Activated naive CD4-positive, alpha-beta T cell treated with anti-CD3 and anti-CD28 coated beads for 36 hours (primary cell): ENCODE measurements at regions not wholly inside any gene's neighbourhood (a gene's known extent, or its start where the extent isn't known, plus 50 kb on each side); places are given as distances from the start of the nearest gene placed in this dataset.

Experiments
- CTCF ChIA-PET: fragments of 350-600 bp; sonication (Branson Sonifier 250); formaldehyde crosslinking; loops from one replicate; lab custom pipeline; 2021; ENCODE audit warnings: antibody characterized with exemption; lab: Charles Lee
- DNase-seq: peaks from one replicate; pipeline ENCODE4 v3.0.0-alpha.2; 2020
- H3K27ac Mint-ChIP-seq: one replicate; pipeline ENCODE4 v1.8.0; 2021; ENCODE audit warnings: mild to moderate bottlenecking, mixed read lengths
- H3K27me3 Mint-ChIP-seq: one replicate; pipeline ENCODE4 v1.8.0; 2021; ENCODE audit warnings: low read depth, mixed read lengths
- H3K36me3 Mint-ChIP-seq: one replicate; pipeline ENCODE4 v1.8.0; 2021; ENCODE audit warnings: low read depth, mixed read lengths
- H3K4me1 Mint-ChIP-seq: one replicate; pipeline ENCODE4 v1.8.0; 2021; ENCODE audit warnings: low read depth, mixed read lengths
- H3K4me3 Mint-ChIP-seq: one replicate; pipeline ENCODE4 v1.8.0; 2021; ENCODE audit warnings: mild to moderate bottlenecking, moderate library complexity, mixed read lengths
- H3K9me3 Mint-ChIP-seq: one replicate; pipeline ENCODE4 v1.8.0; 2021; ENCODE audit warnings: mixed read lengths
- intact Hi-C: fragments of 100-400 bp; cut with micrococcal nuclease; formaldehyde crosslinking; loops from one replicate; pipeline ENCODE4 v1.15.1; 2023

GRCh38 chr14:65228436-65228835, 126.1 kb upstream of the MAX start:
- CTCF ChIA-PET = interaction anchor here (0.6 to 1.1 kb wide), 2 partner anchors 219 to 596 kb away, joined by 3 read pairs; no protein-coding TSS in a partner anchor
- peaks cover 45% of the 10 kb centered on the region for H3K4me1 Mint-ChIP-seq
- no peaks in the 10 kb centered on the region for H3K27me3 Mint-ChIP-seq
- H3K4me3 Mint-ChIP-seq = no peak overlapping the region
- DNase-seq = no peak
- intact Hi-C loops = no loop called here
- no peaks in the 10 kb centered on the region for H3K36me3 Mint-ChIP-seq
- H3K9me3 Mint-ChIP-seq = no peaks in the 10 kb centered on the region
- no peak overlapping the region for H3K27ac Mint-ChIP-seq

DNA sequence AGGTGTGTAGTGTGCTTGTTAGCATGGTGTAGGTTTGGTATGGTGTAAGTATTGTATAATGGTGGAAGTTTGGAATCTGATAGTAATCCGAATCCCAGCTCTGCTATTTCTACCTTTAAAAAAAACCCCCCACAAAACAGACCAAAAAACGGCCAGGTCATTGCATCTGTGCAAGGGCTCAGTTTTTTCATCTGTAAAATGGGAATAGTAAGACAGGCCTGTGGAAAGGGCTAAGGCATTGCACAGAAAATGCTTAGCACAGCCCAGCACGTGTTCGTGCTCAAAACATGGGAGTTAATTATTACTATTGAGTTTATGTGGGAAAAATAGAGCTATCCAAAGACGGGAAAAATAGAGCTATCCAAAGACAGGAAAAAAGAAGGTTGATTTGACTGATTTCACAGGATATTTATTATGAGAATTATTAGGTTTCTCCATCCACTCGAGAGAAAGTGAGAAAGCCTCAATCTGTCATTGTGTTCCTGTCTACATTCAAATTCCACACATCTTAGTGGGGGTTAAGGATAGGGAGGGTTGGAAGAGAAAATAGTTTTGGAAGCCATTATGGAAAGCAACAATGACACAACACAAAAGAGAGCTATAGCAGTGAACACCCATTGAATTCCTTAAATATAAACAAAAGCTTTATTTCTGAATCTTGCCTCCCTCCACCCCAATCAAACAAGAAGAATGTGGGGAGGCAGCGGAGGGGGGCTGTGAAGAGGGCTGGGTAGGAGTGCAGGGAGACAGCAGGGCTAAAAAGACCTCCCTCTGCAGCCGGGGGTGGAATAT, 126.8 kb upstream of the MAX start:
- H3K4me1 Mint-ChIP-seq = peaks cover 45% of the 10 kb centered on the region
- CTCF ChIA-PET = interaction anchor here (0.9 to 1.1 kb wide), 3 partner anchors 14 to 595 kb away, joined by 3 read pairs; no protein-coding TSS in a partner anchor
- H3K27me3 Mint-ChIP-seq = no peaks in the 10 kb centered on the region
- intact Hi-C loops = no loop called here
- H3K4me3 Mint-ChIP-seq = peak overlapping the region; percentile 75
- no peak for DNase-seq
- H3K36me3 Mint-ChIP-seq = no peaks in the 10 kb centered on the region
- peak overlapping the region; percentile 79 for H3K27ac Mint-ChIP-seq
- H3K9me3 Mint-ChIP-seq = no peaks in the 10 kb centered on the region

- CTCF ChIA-PET = interaction anchor here (0.9 to 1.1 kb wide), 4 partner anchors 15 to 594 kb away, joined by 3 read pairs; no protein-coding TSS in a partner anchor
- H3K4me3 Mint-ChIP-seq = peak overlapping the region; percentile 75
- H3K36me3 Mint-ChIP-seq = no peaks in the 10 kb centered on the region
- DNase-seq = peak; percentile 58
- H3K27ac Mint-ChIP-seq = peak overlapping the region; percentile 79
- H3K4me1 Mint-ChIP-seq = peaks cover 40% of the 10 kb centered on the region
- intact Hi-C loops = no loop called here
- H3K27me3 Mint-ChIP-seq = no peaks in the 10 kb centered on the region
- H3K9me3 Mint-ChIP-seq = no peaks in the 10 kb centered on the region
Measured at GRCh38 chr14:65229748-65230728, 127.7 kb upstream of the MAX start.

GRCh38 chr14:65231286-65231980, 129.1 kb upstream of the MAX start:
- Mint-ChIP-seq H3K9me3 (no peaks in the 10 kb centered on the region), H3K27me3 (no peaks in the 10 kb centered on the region), H3K4me1 (peaks cover 32% of the 10 kb centered on the region), H3K36me3 (no peaks in the 10 kb centered on the region), H3K4me3 (no peak overlapping the region), H3K27ac (no peak overlapping the region)
- CTCF ChIA-PET = interaction anchor here (0.6 kb wide), 1 partner anchor 9 kb away, joined by 5 read pairs; no protein-coding TSS in a partner anchor
- no peak for DNase-seq
- intact Hi-C loops = no loop called here

- Mint-ChIP-seq H3K36me3 (no peaks in the 10 kb centered on the region), H3K9me3 (no peaks in the 10 kb centered on the region), H3K27me3 (no peaks in the 10 kb centered on the region), H3K4me1 (peaks cover 16% of the 10 kb centered on the region), H3K4me3 (no peak overlapping the region), H3K27ac (no peak overlapping the region)
- CTCF ChIA-PET = interaction anchor here (0.6 kb wide), 1 partner anchor 56 kb away, joined by 3 read pairs; no protein-coding TSS in a partner anchor
- intact Hi-C loops = no loop called here
- no peak for DNase-seq
Measured at GRCh38 chr14:65234752-65235361, 132.5 kb upstream of the MAX start.

- Mint-ChIP-seq H3K4me3 (no peak overlapping the region), H3K4me1 (peaks cover 13% of the 10 kb centered on the region), H3K36me3 (no peaks in the 10 kb centered on the region), H3K9me3 (no peaks in the 10 kb centered on the region), H3K27me3 (no peaks in the 10 kb centered on the region), H3K27ac (no peak overlapping the region)
- CTCF ChIA-PET = interaction anchor here (0.7 kb wide), 1 partner anchor 834 kb away, joined by 3 read pairs; no protein-coding TSS in a partner anchor
- DNase-seq = no peak
- intact Hi-C loops = no loop called here
Measured at GRCh38 chr14:65237023-65237814, 134.9 kb upstream of the MAX start.

DNA sequence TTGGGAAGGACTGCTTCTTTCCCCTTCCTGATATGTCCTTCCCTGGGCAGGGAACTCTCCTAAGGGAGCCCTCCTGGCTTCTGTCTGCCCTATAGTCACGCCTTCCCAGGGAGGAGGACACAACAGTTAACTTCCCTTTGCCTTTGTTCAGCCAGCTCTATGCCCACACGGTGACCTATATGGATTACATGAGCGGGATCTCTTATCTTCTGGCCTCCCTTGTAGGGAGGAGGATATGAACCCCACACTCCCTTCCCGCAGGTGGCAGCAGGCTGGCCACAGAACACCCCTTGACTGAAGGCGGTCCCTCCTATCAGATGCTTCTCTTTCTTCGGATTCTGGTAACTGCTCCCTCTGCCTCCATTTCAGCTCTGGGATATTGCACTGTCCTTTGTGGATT, 135.6 kb upstream of the MAX start:
- intact Hi-C loops = no loop called here
- no peaks in the 10 kb centered on the region for H3K36me3 Mint-ChIP-seq
- no peak for DNase-seq
- peaks cover 13% of the 10 kb centered on the region for H3K4me1 Mint-ChIP-seq
- no peak overlapping the region for H3K4me3 Mint-ChIP-seq
- no peak overlapping the region for H3K27ac Mint-ChIP-seq
- H3K9me3 Mint-ChIP-seq = no peaks in the 10 kb centered on the region
- no peaks in the 10 kb centered on the region for H3K27me3 Mint-ChIP-seq
- CTCF ChIA-PET = no interaction called here

- CTCF ChIA-PET = interaction anchor here (1.0 kb wide), 1 partner anchor 17 kb away, joined by 5 read pairs; no protein-coding TSS in a partner anchor
- Mint-ChIP-seq H3K27ac (no peak overlapping the region), H3K4me1 (peaks cover 11% of the 10 kb centered on the region), H3K36me3 (no peaks in the 10 kb centered on the region), H3K9me3 (no peaks in the 10 kb centered on the region), H3K4me3 (no peak overlapping the region), H3K27me3 (no peaks in the 10 kb centered on the region)
- DNase-seq = no peak
- intact Hi-C loops = no loop called here
Measured at GRCh38 chr14:65238456-65238855, 136.1 kb upstream of the MAX start.

- DNase-seq = no peak
- no peak overlapping the region for H3K27ac Mint-ChIP-seq
- peaks cover 4% of the 10 kb centered on the region for H3K4me1 Mint-ChIP-seq
- H3K36me3 Mint-ChIP-seq = no peaks in the 10 kb centered on the region
- intact Hi-C loops = no loop called here
- no peaks in the 10 kb centered on the region for H3K27me3 Mint-ChIP-seq
- no peaks in the 10 kb centered on the region for H3K9me3 Mint-ChIP-seq
- no peak overlapping the region for H3K4me3 Mint-ChIP-seq
- CTCF ChIA-PET = interaction anchor here (1.0 to 1.8 kb wide), 2 partner anchors 18 to 176 kb away, joined by 5 to 10 read pairs; no protein-coding TSS in a partner anchor
Measured at GRCh38 chr14:65239143-65239937, 137.0 kb upstream of the MAX start.

DNA sequence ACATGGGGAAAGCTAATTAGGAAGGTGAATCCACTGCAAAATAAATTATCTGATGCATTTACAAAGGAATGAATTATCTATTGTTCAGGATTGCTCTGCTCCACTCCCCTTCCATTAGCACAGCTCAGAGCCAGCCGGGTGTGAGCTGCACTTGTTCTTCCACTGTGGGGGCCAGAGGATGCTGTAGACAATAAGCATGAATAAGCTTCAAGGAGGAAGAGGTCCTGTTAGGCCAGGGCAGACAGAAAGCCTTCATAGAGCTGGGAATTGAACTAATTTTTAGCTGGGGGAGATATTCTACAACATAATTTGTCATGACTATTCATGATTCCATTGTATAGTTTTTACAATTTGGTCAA, 137.6 kb upstream of the MAX start:
- no peak for DNase-seq
- Mint-ChIP-seq H3K27ac (no peak overlapping the region), H3K9me3 (no peaks in the 10 kb centered on the region), H3K4me1 (peaks cover 4% of the 10 kb centered on the region), H3K4me3 (no peak overlapping the region), H3K36me3 (no peaks in the 10 kb centered on the region), H3K27me3 (no peaks in the 10 kb centered on the region)
- CTCF ChIA-PET = interaction anchor here (0.6 to 1.8 kb wide), 2 partner anchors 167 to 176 kb away, joined by 4 to 10 read pairs; no protein-coding TSS in a partner anchor
- intact Hi-C loops = no loop called here
